ENCODE measurements at regions not wholly inside any gene's neighbourhood (a gene's known extent, or its start where the extent isn't known, plus 50 kb on each side); places are given as distances from the start of the nearest gene placed in this dataset.
A peak's percentile ranks its signal among the peaks of the same experiment; 100 is the strongest.

DNA sequence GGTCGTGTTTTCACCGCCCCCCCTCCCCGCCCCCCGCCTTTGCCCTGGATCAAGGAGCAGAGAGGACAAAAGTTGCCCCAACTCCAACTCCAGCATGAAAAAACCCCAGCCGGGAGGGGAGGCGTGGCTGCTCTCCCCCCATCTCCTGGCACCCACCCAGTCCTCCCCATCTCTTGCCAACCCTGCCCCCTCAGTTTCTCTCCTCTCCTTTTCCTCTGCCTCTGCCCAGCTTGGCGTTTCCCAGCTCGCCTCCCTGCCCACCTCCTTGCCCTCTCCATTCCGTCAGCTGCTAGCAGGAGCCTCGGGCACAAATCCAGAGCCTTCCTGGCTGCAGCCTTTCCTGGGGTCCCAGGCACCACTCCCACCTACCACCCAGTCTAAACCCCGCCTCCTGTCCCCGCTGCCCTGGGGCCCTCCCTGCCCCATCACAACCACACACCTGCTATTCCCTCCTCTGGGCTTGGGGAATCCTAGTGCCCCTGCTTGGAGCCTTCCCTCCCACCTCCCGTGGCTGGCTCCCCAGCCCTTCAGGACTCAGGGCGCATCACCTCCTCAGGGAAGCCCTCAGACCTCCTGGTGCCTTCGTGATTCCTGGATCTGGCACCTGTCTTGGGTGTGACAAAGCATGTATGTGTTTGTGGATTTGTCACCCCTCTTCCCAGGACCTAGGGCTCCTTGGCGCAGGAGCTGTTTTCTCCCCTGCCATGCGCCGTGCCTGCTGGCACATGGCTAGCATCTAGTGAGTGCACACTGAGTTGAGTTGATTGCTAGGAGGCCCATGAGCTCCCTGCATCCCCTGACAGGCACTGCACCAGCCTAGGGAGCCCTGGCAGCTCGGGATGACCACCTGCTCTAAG lies 209.1 kb downstream of the TFCP2L1 start:
- Histone ChIP-seq H2AFZ (ENCODE audit: low read depth, low read length) (peak overlapping the region; percentile 31), H3K9ac (ENCODE audit: low read length) (peak overlapping the region; percentile 81), H3K36me3 (ENCODE audit: insufficient read depth, low read length) (no peaks in the 10 kb centered on the region), H3K27me3 (ENCODE audit: insufficient read depth, low read length) (peaks cover 3% of the 10 kb centered on the region), H3K4me2 (ENCODE audit: low read length) (peak overlapping the region; percentile 80), H3K9me3 (ENCODE audit: insufficient read depth, low read depth, low read length) (no peaks in the 10 kb centered on the region), H4K20me1 (ENCODE audit: insufficient read depth, low read length) (peaks cover 3% of the 10 kb centered on the region), H3K79me2 (ENCODE audit: insufficient read depth, low read length) (no peaks in the 10 kb centered on the region), H3K4me3 (ENCODE audit: insufficient read depth, low read depth, low read length) (peak overlapping the region; percentile 40), H3K4me1 (ENCODE audit: insufficient read depth, low read length) (peaks cover 12% of the 10 kb centered on the region), H3K27ac (ENCODE audit: low read depth, low read length) (peak overlapping the region; percentile 44)
- Mint-ChIP-seq H3K27ac (ENCODE audit: unreplicated experiment) (peak overlapping the region; percentile 96), H3K4me3 (ENCODE audit: unreplicated experiment) (no peak overlapping the region), H3K27me3 (ENCODE audit: low read depth, unreplicated experiment) (peaks cover 34% of the 10 kb centered on the region), H3K36me3 (ENCODE audit: low read depth, unreplicated experiment) (no peaks in the 10 kb centered on the region), H3K4me1 (ENCODE audit: low read depth, unreplicated experiment) (peaks cover 11% of the 10 kb centered on the region), H3K9me3 (ENCODE audit: unreplicated experiment) (no peaks in the 10 kb centered on the region)
- TF ChIP-seq EZH2 (IDR thresholded peaks at IDR 0.05; ENCODE audit: insufficient read depth, low read length) = no peak
- TF ChIP-seq, protein P1, sequence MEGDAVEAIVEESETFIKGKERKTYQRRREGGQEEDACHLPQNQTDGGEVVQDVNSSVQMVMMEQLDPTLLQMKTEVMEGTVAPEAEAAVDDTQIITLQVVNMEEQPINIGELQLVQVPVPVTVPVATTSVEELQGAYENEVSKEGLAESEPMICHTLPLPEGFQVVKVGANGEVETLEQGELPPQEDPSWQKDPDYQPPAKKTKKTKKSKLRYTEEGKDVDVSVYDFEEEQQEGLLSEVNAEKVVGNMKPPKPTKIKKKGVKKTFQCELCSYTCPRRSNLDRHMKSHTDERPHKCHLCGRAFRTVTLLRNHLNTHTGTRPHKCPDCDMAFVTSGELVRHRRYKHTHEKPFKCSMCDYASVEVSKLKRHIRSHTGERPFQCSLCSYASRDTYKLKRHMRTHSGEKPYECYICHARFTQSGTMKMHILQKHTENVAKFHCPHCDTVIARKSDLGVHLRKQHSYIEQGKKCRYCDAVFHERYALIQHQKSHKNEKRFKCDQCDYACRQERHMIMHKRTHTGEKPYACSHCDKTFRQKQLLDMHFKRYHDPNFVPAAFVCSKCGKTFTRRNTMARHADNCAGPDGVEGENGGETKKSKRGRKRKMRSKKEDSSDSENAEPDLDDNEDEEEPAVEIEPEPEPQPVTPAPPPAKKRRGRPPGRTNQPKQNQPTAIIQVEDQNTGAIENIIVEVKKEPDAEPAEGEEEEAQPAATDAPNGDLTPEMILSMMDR (IDR thresholded peaks at IDR 0.05; ENCODE audit: insufficient read depth, low read depth, low read length) = no peak
- DNase-seq (ENCODE audit: low read depth) (no peak), FAIRE-seq (no peak)

DNA sequence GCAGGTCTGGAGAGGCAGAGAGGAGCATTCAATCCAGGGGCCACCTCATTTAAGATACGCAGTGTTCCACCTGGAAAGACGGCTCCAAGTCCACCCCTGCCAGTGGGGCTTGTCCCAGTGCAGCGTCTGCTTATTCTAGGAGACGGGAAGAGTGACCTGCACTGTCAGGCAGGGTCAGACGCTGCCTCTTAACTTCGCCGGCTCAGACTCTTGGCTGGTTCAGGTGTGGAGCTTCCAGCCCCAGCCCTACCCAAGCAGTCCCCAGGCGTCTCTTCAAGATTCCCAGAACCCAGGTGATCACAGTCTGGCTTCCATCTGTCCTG lies 208.5 kb downstream of the TFCP2L1 start:
- peaks cover 11% of the 10 kb centered on the region for H3K4me1 Mint-ChIP-seq (ENCODE audit: low read depth, unreplicated experiment)
- H3K36me3 ChIP-seq (ENCODE audit: insufficient read depth, low read length) = no peaks in the 10 kb centered on the region
- peaks cover 34% of the 10 kb centered on the region for H3K27me3 Mint-ChIP-seq (ENCODE audit: low read depth, unreplicated experiment)
- no peak overlapping the region for H3K27ac Mint-ChIP-seq (ENCODE audit: unreplicated experiment)
- H3K4me1 ChIP-seq (ENCODE audit: insufficient read depth, low read length) = peaks cover 12% of the 10 kb centered on the region
- H3K36me3 Mint-ChIP-seq (ENCODE audit: low read depth, unreplicated experiment) = no peaks in the 10 kb centered on the region
- no peaks in the 10 kb centered on the region for H3K9me3 ChIP-seq (ENCODE audit: insufficient read depth, low read depth, low read length)
- DNase-seq (ENCODE audit: low read depth) = no peak
- H3K27ac ChIP-seq (ENCODE audit: low read depth, low read length) = no peak overlapping the region
- no peaks in the 10 kb centered on the region for H3K9me3 Mint-ChIP-seq (ENCODE audit: unreplicated experiment)
- no peak overlapping the region for H2AFZ ChIP-seq (ENCODE audit: low read depth, low read length)
- TF ChIP-seq EZH2 (IDR thresholded peaks at IDR 0.05; ENCODE audit: insufficient read depth, low read length) = no peak
- TF ChIP-seq, protein P1 (IDR thresholded peaks at IDR 0.05; ENCODE audit: insufficient read depth, low read depth, low read length) = no peak
- no peak overlapping the region for H3K4me2 ChIP-seq (ENCODE audit: low read length)
- H4K20me1 ChIP-seq (ENCODE audit: insufficient read depth, low read length) = peaks cover 3% of the 10 kb centered on the region
- no peak overlapping the region for H3K9ac ChIP-seq (ENCODE audit: low read length)
- no peak overlapping the region for H3K4me3 Mint-ChIP-seq (ENCODE audit: unreplicated experiment)
- no peaks in the 10 kb centered on the region for H3K79me2 ChIP-seq (ENCODE audit: insufficient read depth, low read length)
- no peak for FAIRE-seq
- peaks cover 3% of the 10 kb centered on the region for H3K27me3 ChIP-seq (ENCODE audit: insufficient read depth, low read length)
- no peak overlapping the region for H3K4me3 ChIP-seq (ENCODE audit: insufficient read depth, low read depth, low read length)
